ENCODE measurements at regions not wholly inside any gene's neighbourhood (a gene's known extent, or its start where the extent isn't known, plus 50 kb on each side); places are given as distances from the start of the nearest gene placed in this dataset.

GRCh38 chr7:136087881-136088280 is 110.7 kb upstream of the MTPN start:
- Histone ChIP-seq H3K23me2 (ENCODE audit: low read depth, low read length) (no peaks in the 10 kb centered on the region), H3K79me2 (ENCODE audit: control insufficient read depth in 1 of 2, insufficient read depth in 2 of 2, low read length in 2 of 2) (no peaks in the 10 kb centered on the region), H3K4me3 (ENCODE audit: extremely low read depth in 1 of 4, insufficient read depth in 2 of 4, low read depth in 3 of 4, low read length in 4 of 4) (no peak overlapping the region), H2BK120ac (replicated peaks; ENCODE audit: low read depth, low read length) (no peak overlapping the region), H3K9me3 (ENCODE audit: insufficient read depth in 2 of 2, low read depth in 1 of 2, low read length in 1 of 2) (no peaks in the 10 kb centered on the region), H3K56ac (replicated peaks; ENCODE audit: insufficient read length, low read depth, low read length) (no peak overlapping the region), H3K18ac (ENCODE audit: extremely low read depth, low read length) (no peak overlapping the region), H2AK5ac (ENCODE audit: low read depth, low read length) (no peak overlapping the region), H4K8ac (ENCODE audit: extremely low read depth, insufficient read depth, low read length) (no peak overlapping the region), H3K4ac (replicated peaks; ENCODE audit: insufficient read length, low read depth, low read length) (no peak overlapping the region), H2BK20ac (ENCODE audit: low read length) (no peak overlapping the region), H2BK5ac (ENCODE audit: low read depth, low read length) (no peak overlapping the region), H3K9ac (replicated peaks in 1 of 4; ENCODE audit: extremely low read depth in 1 of 4, low read depth in 3 of 4, low read length in 3 of 4) (no peak overlapping the region), H3K4me2 (ENCODE audit: insufficient read depth in 1 of 2, low read depth in 2 of 2, low read length in 2 of 2) (no peak overlapping the region), H3K4me1 (replicated peaks in 1 of 4; ENCODE audit: control insufficient read depth in 3 of 4, insufficient read depth in 4 of 4, low read length in 3 of 4) (no peaks in the 10 kb centered on the region), H3K27ac (ENCODE audit: low read depth, low read length) (no peak overlapping the region), H4K5ac (ENCODE audit: insufficient read length, low read depth, low read length) (no peak overlapping the region), H3K79me1 (ENCODE audit: low read depth, low read length) (no peaks in the 10 kb centered on the region), H2BK12ac (ENCODE audit: low read depth, low read length) (no peak overlapping the region), H3K27me3 (replicated peaks in 1 of 4; ENCODE audit: control insufficient read depth in 3 of 4, extremely low read depth in 1 of 4, insufficient read depth in 3 of 4, low read length in 3 of 4) (no peaks in the 10 kb centered on the region), H2AFZ (ENCODE audit: low read length) (no peak overlapping the region), H3K14ac (ENCODE audit: insufficient read length) (no peak overlapping the region), H4K91ac (replicated peaks; ENCODE audit: insufficient read length, low read length) (no peak overlapping the region), H4K20me1 (replicated peaks in 1 of 2; ENCODE audit: control insufficient read depth in 1 of 2, insufficient read depth in 2 of 2, low read length in 2 of 2) (no peaks in the 10 kb centered on the region), H2BK15ac (ENCODE audit: low read length) (no peak overlapping the region), H3K36me3 (ENCODE audit: control insufficient read depth in 2 of 4, insufficient read depth in 4 of 4, low read length in 3 of 4) (no peaks in the 10 kb centered on the region), H3K23ac (ENCODE audit: insufficient read length) (no peak overlapping the region)
- POLR2A ChIA-PET (ENCODE audit: partially characterized antibody), result no interaction called here
- 89% methylated on average over 1 of the region's 1 CpG; no CpG with 5 or more reads in 1 of the 2 experiments for WGBS, 2 experiments (ENCODE audit: extremely low coverage in 1 of 2, insufficient coverage in 1 of 2, insufficient read length in 1 of 2, insufficient replicate concordance in 2 of 2, low coverage in 1 of 2, low lambda C conversion rate in 2 of 2, missing lambda C conversion rate in 1 of 2)
- DNase-seq (ENCODE audit: low read depth in 1 of 2, low spot score in 2 of 2), result no peak
- CTCF ChIA-PET (ENCODE audit: partially characterized antibody), result interaction anchor here (1.2 kb wide), 1 partner anchor 786 kb away, joined by 3 read pairs; no protein-coding TSS in a partner anchor
- FAIRE-seq, result no peak
- no peak for TF ChIP-seq SP1 (IDR thresholded peaks at IDR 0.05; ENCODE audit: low read depth, low read length)
- no peak for TF ChIP-seq TEAD4 (IDR thresholded peaks at IDR 0.05; ENCODE audit: low read depth, low read length)
- no peak for TF ChIP-seq ATF3 (IDR thresholded peaks at IDR 0.05; ENCODE audit: insufficient read depth, low read depth, low read length)
- no peak for TF ChIP-seq HDAC6 (IDR thresholded peaks at IDR 0.05; ENCODE audit: low read depth, low read length)
- no peak for TF ChIP-seq CBX5 (IDR thresholded peaks at IDR 0.05; ENCODE audit: low read depth, low read length)
- no peak for TF ChIP-seq TCF12 (IDR thresholded peaks at IDR 0.05; ENCODE audit: low read depth, low read length)
